Nephron (organoid): ENCODE measurements at regions not wholly inside any gene's neighbourhood (a gene's known extent, or its start where the extent isn't known, plus 50 kb on each side); places are given as distances from the start of the nearest gene placed in this dataset.
A peak's percentile ranks its signal among the peaks of the same experiment; 100 is the strongest.

Experiments used
- H3K27ac Mint-ChIP-seq, 3 experiments: 2 replicates each; pipeline ENCODE4 v1.8.0; 2020; ENCODE audit warnings: mixed read lengths in 3 of 3, mild to moderate bottlenecking in 2 of 3, moderate library complexity in 1 of 3
- H3K27me3 Mint-ChIP-seq: 2 replicates; pipeline ENCODE4 v1.8.0; 2021; ENCODE audit warnings: low read depth, mild to moderate bottlenecking, moderate library complexity, mixed read lengths
- H3K36me3 Mint-ChIP-seq: 2 replicates; pipeline ENCODE4 v1.8.0; 2020; ENCODE audit warnings: low read depth, mixed read lengths
- H3K4me1 Mint-ChIP-seq: 2 replicates; pipeline ENCODE4 v1.8.0; 2020; ENCODE audit warnings: mixed read lengths
- H3K4me3 Mint-ChIP-seq, 3 experiments: 2 replicates each; pipeline ENCODE4 v1.8.0; 2020; ENCODE audit warnings: mild to moderate bottlenecking in 3 of 3, mixed read lengths in 3 of 3, moderate library complexity in 2 of 3
- H3K9me3 Mint-ChIP-seq: 2 replicates; pipeline ENCODE4 v1.8.0; 2020; ENCODE audit warnings: mixed read lengths
- TF ChIP-seq, protein P1 (sequence below), 3 experiments: fragments of 200-600 bp; sonication (generic); IDR thresholded peaks; one replicate each; pipeline ENCODE4 v1.5.0; 2021; ENCODE audit warnings: antibody characterized with exemption in 3 of 3; ENCODE audit not compliant: unreplicated experiment in 3 of 3

GRCh38 chr13:44104197-44104490 is 224.4 kb downstream of the LACC1 start:
- Mint-ChIP-seq H3K36me3 (peaks cover 4% of the 10 kb centered on the region), H3K27me3 (no peaks in the 10 kb centered on the region), H3K9me3 (peaks cover 22% of the 10 kb centered on the region), H3K4me1 (peaks cover 28% of the 10 kb centered on the region), H3K4me3 (no peak overlapping the region), H3K27ac (peak overlapping the region in 2 of 3 experiments; percentile 13 to 45)
- TF ChIP-seq, protein P1, sequence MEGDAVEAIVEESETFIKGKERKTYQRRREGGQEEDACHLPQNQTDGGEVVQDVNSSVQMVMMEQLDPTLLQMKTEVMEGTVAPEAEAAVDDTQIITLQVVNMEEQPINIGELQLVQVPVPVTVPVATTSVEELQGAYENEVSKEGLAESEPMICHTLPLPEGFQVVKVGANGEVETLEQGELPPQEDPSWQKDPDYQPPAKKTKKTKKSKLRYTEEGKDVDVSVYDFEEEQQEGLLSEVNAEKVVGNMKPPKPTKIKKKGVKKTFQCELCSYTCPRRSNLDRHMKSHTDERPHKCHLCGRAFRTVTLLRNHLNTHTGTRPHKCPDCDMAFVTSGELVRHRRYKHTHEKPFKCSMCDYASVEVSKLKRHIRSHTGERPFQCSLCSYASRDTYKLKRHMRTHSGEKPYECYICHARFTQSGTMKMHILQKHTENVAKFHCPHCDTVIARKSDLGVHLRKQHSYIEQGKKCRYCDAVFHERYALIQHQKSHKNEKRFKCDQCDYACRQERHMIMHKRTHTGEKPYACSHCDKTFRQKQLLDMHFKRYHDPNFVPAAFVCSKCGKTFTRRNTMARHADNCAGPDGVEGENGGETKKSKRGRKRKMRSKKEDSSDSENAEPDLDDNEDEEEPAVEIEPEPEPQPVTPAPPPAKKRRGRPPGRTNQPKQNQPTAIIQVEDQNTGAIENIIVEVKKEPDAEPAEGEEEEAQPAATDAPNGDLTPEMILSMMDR (IDR thresholded peaks at IDR 0.05; ENCODE audit: unreplicated experiment in 3 of 3): no peak

DNA sequence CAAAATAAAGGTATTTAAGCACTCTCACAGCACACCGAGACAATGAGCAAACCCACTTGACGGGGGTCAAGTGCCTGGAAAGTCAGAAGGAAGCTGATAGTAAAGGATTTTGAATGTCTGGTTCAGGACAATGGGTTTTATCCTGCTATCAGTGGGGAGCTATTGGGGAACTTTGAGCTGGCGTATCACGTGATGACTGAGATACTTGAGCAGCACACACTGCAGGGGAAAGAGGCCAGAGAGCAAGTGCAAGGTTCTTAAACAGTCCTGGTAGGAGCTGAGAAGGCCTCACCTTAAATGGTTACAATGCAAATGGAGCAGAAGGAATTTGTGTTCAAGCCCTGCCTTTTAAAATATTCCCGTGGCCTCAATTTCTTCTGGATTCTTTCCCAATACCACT is 225.3 kb downstream of the LACC1 start:
- peaks cover 4% of the 10 kb centered on the region for H3K36me3 Mint-ChIP-seq
- H3K27me3 Mint-ChIP-seq: no peaks in the 10 kb centered on the region
- TF ChIP-seq, protein P1 (IDR thresholded peaks at IDR 0.05; ENCODE audit: unreplicated experiment in 3 of 3): no peak
- H3K4me1 Mint-ChIP-seq: peaks cover 28% of the 10 kb centered on the region
- H3K9me3 Mint-ChIP-seq: peaks cover 19% of the 10 kb centered on the region
- H3K4me3 Mint-ChIP-seq: no peak overlapping the region
- peak overlapping the region in 1 of 3 experiments; percentile 45 for H3K27ac Mint-ChIP-seq

DNA sequence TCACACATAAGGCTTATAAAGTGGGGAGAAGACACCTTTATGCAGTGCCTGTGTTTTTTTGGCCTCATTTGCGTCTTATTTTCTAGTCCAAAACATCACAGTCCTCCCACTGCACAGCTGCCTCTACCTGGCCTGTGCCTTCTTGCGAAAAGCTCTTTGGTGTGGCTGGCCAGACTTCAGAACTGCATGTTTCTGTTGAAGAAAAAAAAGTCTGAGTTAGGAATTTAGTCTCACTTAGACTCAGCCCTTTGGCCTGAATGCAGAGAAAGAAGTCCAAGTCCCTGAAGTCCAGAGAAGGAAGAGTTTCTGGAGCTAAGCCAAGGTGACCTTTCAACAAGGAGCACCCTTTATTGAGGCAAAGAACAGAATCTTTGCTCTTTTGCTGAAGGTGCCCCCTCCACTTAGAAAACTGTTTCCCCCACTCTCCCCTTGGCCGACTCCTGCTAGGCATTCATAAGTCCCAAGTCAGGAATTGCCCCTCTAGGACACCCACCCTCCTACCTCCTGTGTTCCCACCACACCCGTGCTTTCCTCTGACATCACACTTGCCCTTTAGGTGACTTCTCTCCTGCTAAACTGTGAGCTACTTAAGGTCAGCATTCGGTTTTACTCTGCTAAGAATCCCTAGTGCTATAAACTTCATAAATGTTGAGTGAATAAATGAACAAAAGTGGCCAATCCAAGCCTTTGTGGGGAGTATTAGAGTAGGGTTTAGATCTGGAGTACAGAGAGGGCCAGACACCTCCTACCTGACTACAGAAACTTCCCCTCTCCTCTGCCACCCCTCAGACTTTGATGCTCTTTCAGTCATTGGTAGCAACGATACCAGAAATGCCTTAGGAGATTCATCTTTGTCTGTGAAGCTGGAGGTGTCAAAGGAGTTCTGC is 226.8 kb downstream of the LACC1 start:
- peaks cover 28% of the 10 kb centered on the region for H3K4me1 Mint-ChIP-seq
- peak overlapping the region; percentile 9 to 42 (median 19) for H3K27ac Mint-ChIP-seq
- H3K4me3 Mint-ChIP-seq: no peak overlapping the region
- TF ChIP-seq, protein P1 (IDR thresholded peaks at IDR 0.05; ENCODE audit: unreplicated experiment in 3 of 3): no peak
- peaks cover 14% of the 10 kb centered on the region for H3K9me3 Mint-ChIP-seq
- peaks cover 4% of the 10 kb centered on the region for H3K36me3 Mint-ChIP-seq
- H3K27me3 Mint-ChIP-seq: no peaks in the 10 kb centered on the region

- peaks cover 34% of the 10 kb centered on the region for H3K4me1 Mint-ChIP-seq
- no peaks in the 10 kb centered on the region for H3K27me3 Mint-ChIP-seq
- peaks cover 4% of the 10 kb centered on the region for H3K36me3 Mint-ChIP-seq
- peaks cover 10% of the 10 kb centered on the region for H3K9me3 Mint-ChIP-seq
- H3K27ac Mint-ChIP-seq: peak overlapping the region in 1 of 3 experiments; percentile 44
- no peak overlapping the region for H3K4me3 Mint-ChIP-seq
- TF ChIP-seq, protein P1 (IDR thresholded peaks at IDR 0.05; ENCODE audit: unreplicated experiment in 3 of 3): no peak
These were observed 227.8 kb downstream of the LACC1 start for GRCh38 chr13:44107357-44108121.

DNA sequence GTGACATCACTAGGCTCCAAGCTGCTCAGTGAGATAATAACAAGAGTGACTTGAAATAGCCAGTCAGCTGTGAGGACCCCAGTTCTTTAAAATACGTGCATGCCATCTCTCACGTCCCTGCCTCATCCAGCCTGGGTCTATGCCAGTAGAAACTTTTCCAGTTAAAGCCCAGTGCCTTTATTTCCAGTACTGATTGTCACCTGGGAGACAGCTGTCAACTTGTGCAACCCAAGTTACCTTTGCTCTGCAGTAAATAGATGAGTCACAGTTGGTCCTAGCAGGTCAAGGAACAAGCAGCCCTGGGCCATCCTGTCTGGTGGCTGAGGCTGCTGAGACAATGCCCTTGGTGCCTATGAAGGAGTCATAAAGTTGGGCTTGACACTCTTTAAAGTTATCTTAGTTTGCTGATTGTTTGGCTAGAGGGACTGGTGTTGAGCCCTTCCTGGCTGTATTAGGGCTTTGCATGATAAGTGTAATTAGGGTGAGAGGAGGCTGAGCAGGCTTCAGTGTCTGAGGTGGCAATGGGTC is 228.7 kb downstream of the LACC1 start:
- TF ChIP-seq, protein P1 (IDR thresholded peaks at IDR 0.05; ENCODE audit: unreplicated experiment in 3 of 3): no peak
- Mint-ChIP-seq H3K9me3 (peaks cover 5% of the 10 kb centered on the region), H3K27me3 (peaks cover 2% of the 10 kb centered on the region)

More for the DNA sequence above, 228.7 kb downstream of the LACC1 start:
- H3K4me3 Mint-ChIP-seq: no peak overlapping the region
- H3K36me3 Mint-ChIP-seq: peaks cover 2% of the 10 kb centered on the region
- peaks cover 37% of the 10 kb centered on the region for H3K4me1 Mint-ChIP-seq
- H3K27ac Mint-ChIP-seq: peak overlapping the region in 1 of 3 experiments; percentile 27
